ENCODE measurements at regions not wholly inside any gene's neighbourhood (a gene's known extent, or its start where the extent isn't known, plus 50 kb on each side); places are given as distances from the start of the nearest gene placed in this dataset.

GRCh38 chr12:125353871-125354270, 288.6 kb downstream of the AACS start:
- TF ChIP-seq POLR2A (IDR thresholded peaks at IDR 0.05) (no peak), CTCF (IDR thresholded peaks at IDR 0.05) (no peak)
- intact Hi-C loops (cut with DNase I): no loop called here
- Histone ChIP-seq H3K4me1 (replicated peaks in 1 of 2) (no peaks in the 10 kb centered on the region), H3K4me3 (no peak overlapping the region), H3K27ac (no peak overlapping the region), H3K36me3 (replicated peaks in 1 of 2) (no peaks in the 10 kb centered on the region), H3K9me3 (replicated peaks in 1 of 3) (no peaks in the 10 kb centered on the region), H3K27me3 (peaks cover 7% of the 10 kb centered on the region)
- DNase-seq: no peak
- 87 to 98% (median 91%) methylated on average over 2 of the region's 2 CpGs for WGBS, 4 donors

GRCh38 chr12:125355614-125356013, 290.4 kb downstream of the AACS start:
- Histone ChIP-seq H3K36me3 (replicated peaks in 1 of 2) (no peaks in the 10 kb centered on the region), H3K27me3 (peaks cover 7% of the 10 kb centered on the region), H3K4me1 (replicated peaks in 1 of 2) (no peaks in the 10 kb centered on the region), H3K4me3 (no peak overlapping the region), H3K9me3 (replicated peaks in 1 of 3) (no peaks in the 10 kb centered on the region), H3K27ac (no peak overlapping the region)
- DNase-seq: no peak
- TF ChIP-seq POLR2A (IDR thresholded peaks at IDR 0.05) (no peak), CTCF (IDR thresholded peaks at IDR 0.05) (no peak)
- WGBS, 4 donors: 62 to 70% (median 66%) methylated on average over 7 of the region's 7 CpGs
- intact Hi-C loops (cut with DNase I): no loop called here

GRCh38 chr12:125356111-125356510, 290.9 kb downstream of the AACS start:
- no peak overlapping the region for H3K27ac ChIP-seq
- TF ChIP-seq CTCF (IDR thresholded peaks at IDR 0.05) (no peak), POLR2A (IDR thresholded peaks at IDR 0.05) (no peak)
- no peak for DNase-seq
- no peaks in the 10 kb centered on the region for H3K9me3 ChIP-seq (replicated peaks in 1 of 3)
- H3K36me3 ChIP-seq (replicated peaks in 1 of 2): no peaks in the 10 kb centered on the region
- no peaks in the 10 kb centered on the region for H3K4me1 ChIP-seq (replicated peaks in 1 of 2)
- 54 to 62% (median 61%) methylated on average over 4 of the region's 4 CpGs for WGBS, 4 donors
- no peak overlapping the region for H3K4me3 ChIP-seq
- intact Hi-C loops (cut with DNase I): no loop called here
- H3K27me3 ChIP-seq: peaks cover 3% of the 10 kb centered on the region

- no peak for TF ChIP-seq POLR2A (IDR thresholded peaks at IDR 0.05)
- TF ChIP-seq CTCF (IDR thresholded peaks at IDR 0.05): no peak
- Histone ChIP-seq H3K4me3 (no peak overlapping the region), H3K27me3 (no peaks in the 10 kb centered on the region), H3K4me1 (replicated peaks in 1 of 2) (no peaks in the 10 kb centered on the region), H3K36me3 (replicated peaks in 1 of 2) (no peaks in the 10 kb centered on the region), H3K27ac (no peak overlapping the region), H3K9me3 (replicated peaks in 1 of 3) (no peaks in the 10 kb centered on the region)
- intact Hi-C loops (cut with DNase I): no loop called here
- WGBS, 4 donors: 90 to 97% (median 95%) methylated on average over 3 of the region's 3 CpGs
- no peak for DNase-seq
Observed at GRCh38 chr12:125357561-125357960, 292.3 kb downstream of the AACS start.

All from adrenal gland (tissue), 9 donors.